ENCODE measurements at regions not wholly inside any gene's neighbourhood (a gene's known extent, or its start where the extent isn't known, plus 50 kb on each side); places are given as distances from the start of the nearest gene placed in this dataset.

GRCh38 chr16:62294213-62294972 is 258.2 kb upstream of the CDH8 start:
- no peaks in the 10 kb centered on the region for H3K9me3 ChIP-seq (ENCODE audit: control insufficient read depth, insufficient read depth, low read depth, low read length)
- in situ Hi-C loops (cut with HindIII; ENCODE audit: low pct_unique_long_range_greater_than_20kb, low sequenced_read_pairs) (no loop called here), intact Hi-C loops (cut with micrococcal nuclease; ENCODE audit: unreplicated experiment) (no loop called here)

GRCh38 chr16:62288990-62289629 is 252.9 kb upstream of the CDH8 start:
- POLR2A ChIA-PET: no interaction called here
- TF ChIP-seq REST (IDR thresholded peaks at IDR 0.05; ENCODE audit: insufficient read depth in 1 of 2, low read depth in 2 of 2, low read length in 1 of 2): no peak
- TF ChIP-seq TCF7L2 (IDR thresholded peaks at IDR 0.05; ENCODE audit: low read depth, low read length): no peak
- no peak for TF ChIP-seq POLR2AphosphoS5 (IDR thresholded peaks at IDR 0.05; ENCODE audit: low read depth, low read length)
- TF ChIP-seq SIN3A (IDR thresholded peaks at IDR 0.05; ENCODE audit: borderline replicate concordance, insufficient read depth, low read depth, low read length): no peak

More at GRCh38 chr16:62294213-62294972, 258.2 kb upstream of the CDH8 start:
- Histone ChIP-seq H3K27me3 (ENCODE audit: control insufficient read depth, insufficient read depth, low read length) (no peaks in the 10 kb centered on the region), H3K4me1 (ENCODE audit: control insufficient read depth, insufficient read depth, low read length) (no peaks in the 10 kb centered on the region), H3K27ac (ENCODE audit: low read length) (no peak overlapping the region), H3K4me3 (ENCODE audit: low read depth in 2 of 2, low read length in 2 of 2) (no peak overlapping the region), H3K36me3 (ENCODE audit: control insufficient read depth, insufficient read depth, low read length) (no peaks in the 10 kb centered on the region)
- POLR2A ChIA-PET: no interaction called here
- ATAC-seq (no peak), DNase-seq (ENCODE audit: low read depth, low spot score) (no peak)
- TF ChIP-seq CTCF (IDR thresholded peaks at IDR 0.05): no peak
- TF ChIP-seq REST (IDR thresholded peaks at IDR 0.05; ENCODE audit: insufficient read depth in 1 of 2, low read depth in 2 of 2, low read length in 1 of 2): no peak
- no peak for TF ChIP-seq SIN3A (IDR thresholded peaks at IDR 0.05; ENCODE audit: borderline replicate concordance, insufficient read depth, low read depth, low read length)
- TF ChIP-seq TCF7L2 (IDR thresholded peaks at IDR 0.05; ENCODE audit: low read depth, low read length): no peak
- TF ChIP-seq POLR2AphosphoS5 (IDR thresholded peaks at IDR 0.05; ENCODE audit: low read depth, low read length): no peak
- CTCF ChIA-PET: no interaction called here
- BruUV-seq (replicated peaks): no TSS peak

More at GRCh38 chr16:62288990-62289629, 252.9 kb upstream of the CDH8 start:
- no peak for DNase-seq (ENCODE audit: low read depth, low spot score)
- H3K9me3 ChIP-seq (ENCODE audit: control insufficient read depth, insufficient read depth, low read depth, low read length): no peaks in the 10 kb centered on the region
- intact Hi-C loops (cut with micrococcal nuclease; ENCODE audit: unreplicated experiment) (no loop called here), in situ Hi-C loops (cut with HindIII; ENCODE audit: low pct_unique_long_range_greater_than_20kb, low sequenced_read_pairs) (no loop called here)
- H3K4me1 ChIP-seq (ENCODE audit: control insufficient read depth, insufficient read depth, low read length): no peaks in the 10 kb centered on the region
- H3K36me3 ChIP-seq (ENCODE audit: control insufficient read depth, insufficient read depth, low read length): no peaks in the 10 kb centered on the region
- BruUV-seq (replicated peaks): no TSS peak
- CTCF ChIA-PET: no interaction called here
- no peaks in the 10 kb centered on the region for H3K27me3 ChIP-seq (ENCODE audit: control insufficient read depth, insufficient read depth, low read length)
- no peak for ATAC-seq
- no peak overlapping the region for H3K27ac ChIP-seq (ENCODE audit: low read length)
- H3K4me3 ChIP-seq (ENCODE audit: low read depth in 2 of 2, low read length in 2 of 2): no peak overlapping the region
